HepG2 (cell line): ENCODE measurements at regions not wholly inside any gene's neighbourhood (a gene's known extent, or its start where the extent isn't known, plus 50 kb on each side); places are given as distances from the start of the nearest gene placed in this dataset.
A peak's percentile ranks its signal among the peaks of the same experiment; 100 is the strongest.

ENCODE experiments used
- ATAC-seq: fragments of 200-7000 bp; cut with Tn5 transposase; 3 replicates; pipeline ENCODE4 v1.9.1; 2020; ENCODE audit warnings: mild to moderate bottlenecking, moderate library complexity
- BruUV-seq: library from RNA; stranded (reverse); fragments of 400-500 nt; replicated peaks from 2 replicates; lab custom pipeline; 2021; lab: Mats Ljungman, UMichigan
- CTCF ChIA-PET: fragments of 300-600 bp; formaldehyde crosslinking; extraction: SDS; loops from one replicate; lab custom pipeline; 2021; ENCODE audit warnings: low total read pairs, inconsistent platforms, low intra/inter-chr PET ratio; lab: Yijun Ruan, JAX
- POLR2A ChIA-PET: fragments of 350-600 bp; sonication (Branson Sonifier 250); formaldehyde crosslinking; loops from one replicate; lab custom pipeline; 2020; ENCODE audit warnings: antibody characterized with exemption, inconsistent platforms; lab: Yijun Ruan, JAX
- DNase-seq: peaks from one replicate; pipeline ENCODE4 v3.0.0-alpha.2; 2015; ENCODE audit warnings: low spot score
- FAIRE-seq: peaks from 3 replicates; lab custom pipeline; 2011; peaks lifted over from hg19 to GRCh38; lab: Jason Lieb, UNC
- H2AFZ ChIP-seq: one replicate; pipeline ENCODE4 v1.6.1; 2011; ENCODE audit warnings: low read length, inconsistent platforms
- H3K27ac ChIP-seq: fragments of 300-600 bp; 3 replicates; pipeline ENCODE4 v1.8.0; 2011; ENCODE audit warnings: mixed run types, mild to moderate bottlenecking, mixed read lengths, low read length, inconsistent platforms; ENCODE audit not compliant: insufficient read depth; ENCODE audit errors: extremely low read length
- H3K27me3 ChIP-seq, 2 experiments: fragments of 200-600 bp in 1 of 2; 2 replicates in 1 of 2; 3 replicates in 1 of 2; pipeline versions ENCODE4 v1.6.0 to v1.8.0; 2011; ENCODE audit warnings: low read length in 2 of 2, mild to moderate bottlenecking in 2 of 2, moderate library complexity in 2 of 2, inconsistent platforms in 1 of 2; ENCODE audit not compliant: insufficient read depth in 2 of 2, control insufficient read depth in 1 of 2
- H3K36me3 ChIP-seq, 2 experiments: fragments of 200-600 bp in 1 of 2; replicated peaks in 1 of 2; 2 replicates in 1 of 2; 3 replicates in 1 of 2; pipeline versions ENCODE4 v1.5.1 to v1.8.0; 2011; ENCODE audit warnings: low read length in 2 of 2, inconsistent platforms in 1 of 2; ENCODE audit not compliant: insufficient read depth in 2 of 2, control insufficient read depth in 1 of 2
- H3K4me1 ChIP-seq: 2 replicates; pipeline ENCODE4 v1.5.1; 2012; ENCODE audit warnings: low read length, inconsistent platforms; ENCODE audit not compliant: insufficient read depth
- H3K4me2 ChIP-seq: 2 replicates; pipeline ENCODE4 v1.6.0; 2011; ENCODE audit warnings: low read depth, low read length, inconsistent platforms
- H3K4me3 ChIP-seq, 3 experiments: fragments of 200-600 bp in 1 of 3; sonication (generic), shearing (Covaris generic) in 1 of 3; replicated peaks in 1 of 3; 2 replicates each; pipeline ENCODE4 v1.5.1; 2011 to 2016; ENCODE audit warnings: low read length in 3 of 3, inconsistent platforms in 2 of 3, low read depth in 2 of 3, mild to moderate bottlenecking in 2 of 3, control low read depth in 1 of 3, mixed read lengths in 1 of 3; ENCODE audit not compliant: insufficient read depth in 1 of 3
- H3K79me2 ChIP-seq: one replicate; pipeline ENCODE4 v1.6.1; 2011; ENCODE audit warnings: low read length, inconsistent platforms; ENCODE audit not compliant: insufficient read depth
- H3K9ac ChIP-seq: 2 replicates; pipeline ENCODE4 v1.6.0; 2011; ENCODE audit warnings: mild to moderate bottlenecking, low read depth, low read length, inconsistent platforms; ENCODE audit not compliant: insufficient read depth
- H3K9me3 ChIP-seq: 2 replicates; pipeline ENCODE4 v1.5.1; 2012; ENCODE audit warnings: mild to moderate bottlenecking, low read length
- H4K20me1 ChIP-seq: 2 replicates; pipeline ENCODE4 v1.6.0; 2011; ENCODE audit warnings: inconsistent platforms, mild to moderate bottlenecking, low read length, moderate library complexity; ENCODE audit not compliant: insufficient read depth
- GATA4 ChIP-seq: sonication (generic); IDR thresholded peaks from 2 replicates; pipeline ENCODE4 v1.6.1; 2016; ENCODE audit warnings: antibody characterized with exemption, low read depth, borderline replicate concordance
- HNRNPK ChIP-seq: fragments of 200-400 bp; formaldehyde crosslinking; IDR thresholded peaks from 2 replicates; pipeline ENCODE4 v1.6.1; 2018; ENCODE audit warnings: low read length, low read depth, moderate library complexity, mild to moderate bottlenecking; ENCODE audit not compliant: poor library complexity, severe bottlenecking
- HOXA3 ChIP-seq: sonication (generic); formaldehyde crosslinking; IDR thresholded peaks from 2 replicates; pipeline ENCODE4 v1.5.0; 2020; ENCODE audit warnings: missing genetic modification reagents
- KLF15 ChIP-seq: sonication (generic); formaldehyde crosslinking; IDR thresholded peaks from 2 replicates; pipeline ENCODE4 v1.8.1; 2023; ENCODE audit warnings: borderline replicate concordance, mild to moderate bottlenecking, inconsistent platforms, missing genetic modification reagents, mixed read lengths
- NFIC ChIP-seq: IDR thresholded peaks from 2 replicates; pipeline ENCODE4 v1.6.1; 2012; ENCODE audit warnings: mild to moderate bottlenecking, low read length, inconsistent platforms
- NR2F2 ChIP-seq: IDR thresholded peaks from 2 replicates; pipeline ENCODE4 v1.6.1; 2012; ENCODE audit warnings: low read depth, inconsistent platforms, borderline replicate concordance
- PITX1 ChIP-seq: sonication (generic); formaldehyde crosslinking; IDR thresholded peaks from 2 replicates; pipeline ENCODE4 v1.5.1; 2020; ENCODE audit warnings: mild to moderate bottlenecking, missing genetic modification reagents
- RELA ChIP-seq: sonication (generic); formaldehyde crosslinking; IDR thresholded peaks from 2 replicates; pipeline ENCODE4 v1.4.0; 2020; ENCODE audit warnings: missing genetic modification reagents
- RXRB ChIP-seq: IDR thresholded peaks from 2 replicates; pipeline ENCODE4 v1.6.1; 2016; ENCODE audit warnings: borderline replicate concordance, missing genetic modification reagents, missing compliant biosample characterization
- SCMH1 ChIP-seq: sonication (generic); formaldehyde crosslinking; IDR thresholded peaks from 2 replicates; pipeline ENCODE4 v1.9.0; 2021; ENCODE audit warnings: missing genetic modification reagents, mild to moderate bottlenecking, borderline replicate concordance
- SRSF4 ChIP-seq: fragments of 200-400 bp; formaldehyde crosslinking; IDR thresholded peaks from one replicate; pipeline ENCODE4 v1.6.1; 2018; ENCODE audit warnings: mild to moderate bottlenecking, low read depth, low read length, moderate library complexity; ENCODE audit not compliant: poor library complexity, severe bottlenecking
- SRY ChIP-seq: sonication (generic); formaldehyde crosslinking; IDR thresholded peaks from 2 replicates; pipeline ENCODE4 v1.8.0; 2022; ENCODE audit warnings: mild to moderate bottlenecking, missing genetic modification reagents
- TEAD2 ChIP-seq: sonication (generic); formaldehyde crosslinking; IDR thresholded peaks from 2 replicates; pipeline ENCODE4 v1.9.0; 2021; ENCODE audit warnings: missing genetic modification reagents
- ZC3H4 ChIP-seq: sonication (generic); formaldehyde crosslinking; IDR thresholded peaks from 2 replicates; pipeline ENCODE4 v1.4.0; 2020; ENCODE audit warnings: missing genetic modification reagents, borderline replicate concordance
- ZEB1 ChIP-seq: IDR thresholded peaks from 2 replicates; pipeline ENCODE4 v1.6.1; 2012; ENCODE audit warnings: mild to moderate bottlenecking, low read depth, inconsistent platforms; ENCODE audit not compliant: insufficient replicate concordance
- ZNF615 ChIP-seq: sonication (generic); formaldehyde crosslinking; IDR thresholded peaks from 2 replicates; pipeline ENCODE4 v1.5.0; 2020; ENCODE audit warnings: mild to moderate bottlenecking, missing genetic modification reagents, borderline replicate concordance
- ZNF775 ChIP-seq: sonication (generic); formaldehyde crosslinking; IDR thresholded peaks from 2 replicates; pipeline ENCODE4 v1.4.0; 2020; ENCODE audit warnings: missing genetic modification reagents, mild to moderate bottlenecking, moderate library complexity, borderline replicate concordance
- ZNF879 ChIP-seq: sonication (generic); formaldehyde crosslinking; IDR thresholded peaks from 2 replicates; pipeline ENCODE4 v1.8.1; 2023; ENCODE audit warnings: missing genetic modification reagents
- WGBS: methylation state at CpG from one replicate; pipeline ENCODE4 v1.1.6; 2017; ENCODE audit warnings: low lambda C conversion rate; 5-methylcytosine and 5-hydroxymethylcytosine counted together
- in situ Hi-C: cut with HindIII; loops from 2 replicates; pipeline ENCODE4 v1.10.0; 2017; ENCODE audit warnings: low pct_unique_long_range_greater_than_20kb; ENCODE audit not compliant: extremely low pct_ligation_motif_present
- intact Hi-C: fragments of 100-400 bp; cut with micrococcal nuclease; formaldehyde crosslinking; loops from one replicate; pipeline ENCODE4 v1.10.0; 2022; ENCODE audit not compliant: unreplicated experiment
- TF ChIP-seq, protein P1 (sequence below): IDR thresholded peaks from 2 replicates; pipeline ENCODE4 v1.6.1; 2016; ENCODE audit warnings: low read depth
- TF ChIP-seq, protein P2 (sequence below): sonication (generic); formaldehyde crosslinking; IDR thresholded peaks from 2 replicates; pipeline ENCODE4 v1.9.0; 2022; ENCODE audit warnings: missing genetic modification reagents, mild to moderate bottlenecking, borderline replicate concordance

GRCh38 chr11:7858006-7858405 lies 61.3 kb upstream of the OR5P2 start:
- Histone ChIP-seq H3K27me3 (no peaks in the 10 kb centered on the region), H3K9me3 (no peaks in the 10 kb centered on the region), H4K20me1 (no peaks in the 10 kb centered on the region), H3K27ac (no peak overlapping the region), H3K9ac (no peak overlapping the region), H3K79me2 (no peaks in the 10 kb centered on the region), H3K4me2 (no peak overlapping the region), H3K36me3 (no peaks in the 10 kb centered on the region), H3K4me3 (no peak overlapping the region)
- DNase-seq (no peak), ATAC-seq (no peak)
- in situ Hi-C loops (no loop called here), intact Hi-C loops (no loop called here)
- TF ChIP-seq ZC3H4 (CRISPR knock-in tag) (no peak), ZNF879 (CRISPR knock-in tag) (no peak), RXRB (no peak), ZNF615 (CRISPR knock-in tag) (no peak), KLF15 (no peak), ZEB1 (no peak), TEAD2 (CRISPR knock-in tag) (no peak), NFIC (no peak), GATA4 (no peak), SRSF4 (no peak), SRY (CRISPR knock-in tag) (no peak), PITX1 (no peak), HOXA3 (no peak), SCMH1 (CRISPR knock-in tag) (no peak), RELA (CRISPR knock-in tag) (no peak), HNRNPK (no peak), ZNF775 (CRISPR knock-in tag) (no peak), NR2F2 (no peak)
- TF ChIP-seq, protein P1, sequence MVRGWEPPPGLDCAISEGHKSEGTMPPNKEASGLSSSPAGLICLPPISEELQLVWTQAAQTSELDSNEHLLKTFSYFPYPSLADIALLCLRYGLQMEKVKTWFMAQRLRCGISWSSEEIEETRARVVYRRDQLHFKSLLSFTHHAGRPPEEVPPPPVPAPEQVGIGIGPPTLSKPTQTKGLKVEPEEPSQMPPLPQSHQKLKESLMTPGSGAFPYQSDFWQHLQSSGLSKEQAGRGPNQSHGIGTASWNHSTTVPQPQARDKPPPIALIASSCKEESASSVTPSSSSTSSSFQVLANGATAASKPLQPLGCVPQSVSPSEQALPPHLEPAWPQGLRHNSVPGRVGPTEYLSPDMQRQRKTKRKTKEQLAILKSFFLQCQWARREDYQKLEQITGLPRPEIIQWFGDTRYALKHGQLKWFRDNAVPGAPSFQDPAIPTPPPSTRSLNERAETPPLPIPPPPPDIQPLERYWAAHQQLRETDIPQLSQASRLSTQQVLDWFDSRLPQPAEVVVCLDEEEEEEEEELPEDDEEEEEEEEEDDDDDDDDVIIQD (CRISPR knock-in tag): no peak
- TF ChIP-seq, protein P2, sequence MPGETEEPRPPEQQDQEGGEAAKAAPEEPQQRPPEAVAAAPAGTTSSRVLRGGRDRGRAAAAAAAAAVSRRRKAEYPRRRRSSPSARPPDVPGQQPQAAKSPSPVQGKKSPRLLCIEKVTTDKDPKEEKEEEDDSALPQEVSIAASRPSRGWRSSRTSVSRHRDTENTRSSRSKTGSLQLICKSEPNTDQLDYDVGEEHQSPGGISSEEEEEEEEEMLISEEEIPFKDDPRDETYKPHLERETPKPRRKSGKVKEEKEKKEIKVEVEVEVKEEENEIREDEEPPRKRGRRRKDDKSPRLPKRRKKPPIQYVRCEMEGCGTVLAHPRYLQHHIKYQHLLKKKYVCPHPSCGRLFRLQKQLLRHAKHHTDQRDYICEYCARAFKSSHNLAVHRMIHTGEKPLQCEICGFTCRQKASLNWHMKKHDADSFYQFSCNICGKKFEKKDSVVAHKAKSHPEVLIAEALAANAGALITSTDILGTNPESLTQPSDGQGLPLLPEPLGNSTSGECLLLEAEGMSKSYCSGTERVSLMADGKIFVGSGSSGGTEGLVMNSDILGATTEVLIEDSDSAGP (CRISPR knock-in tag): no peak
- TF ChIP-seq, all 625 proteins: peak for 0
- 25% methylated on average over 7 of the region's 7 CpGs for WGBS
- no peaks in the 10 kb centered on the region for H3K4me1 ChIP-seq
- POLR2A ChIA-PET: no interaction called here
- H2AFZ ChIP-seq: peak overlapping the region; percentile 15
- CTCF ChIA-PET: no interaction called here
- FAIRE-seq: no peak
- no TSS peak for BruUV-seq
